Thymus (tissue), 11 donors: ENCODE measurements at regions not wholly inside any gene's neighbourhood (a gene's known extent, or its start where the extent isn't known, plus 50 kb on each side); places are given as distances from the start of the nearest gene placed in this dataset.

Experiments
- DNase-seq, 9 donors: peaks; one replicate each; pipeline ENCODE4 v3.0.0-alpha.2; 2013; ENCODE audit warnings: low spot score in 9 of 9, low read depth in 6 of 9, missing footprints in 1 of 9
- H3K27ac ChIP-seq, 2 donors: one replicate each; pipeline ENCODE4 v1.5.1; 2013; ENCODE audit warnings: control low read depth in 1 of 2, low read depth in 1 of 2, low read length in 1 of 2, mild to moderate bottlenecking in 1 of 2, moderate library complexity in 1 of 2
- H3K27me3 ChIP-seq, 2 donors: one replicate each; pipeline ENCODE4 v1.5.1; 2013; ENCODE audit warnings: low read length in 1 of 2; ENCODE audit not compliant: control insufficient read depth in 2 of 2, insufficient read depth in 1 of 2
- H3K36me3 ChIP-seq, 2 donors: one replicate each; pipeline ENCODE4 v1.5.1; 2013; ENCODE audit warnings: low read length in 1 of 2, mild to moderate bottlenecking in 1 of 2, moderate library complexity in 1 of 2; ENCODE audit not compliant: control insufficient read depth in 2 of 2, insufficient read depth in 2 of 2
- H3K4me1 ChIP-seq, 2 donors: one replicate each; pipeline ENCODE4 v1.5.1; 2013; ENCODE audit warnings: low read length in 2 of 2; ENCODE audit not compliant: control insufficient read depth in 2 of 2, insufficient read depth in 2 of 2
- H3K4me3 ChIP-seq, 2 donors: one replicate each; pipeline ENCODE4 v1.5.1; 2013; ENCODE audit warnings: low read length in 2 of 2, control low read depth in 1 of 2, mild to moderate bottlenecking in 1 of 2
- H3K9me3 ChIP-seq, 2 donors: one replicate each; pipeline ENCODE4 v1.5.1; 2013; ENCODE audit warnings: low read length in 1 of 2, mild to moderate bottlenecking in 1 of 2; ENCODE audit not compliant: control insufficient read depth in 2 of 2, insufficient read depth in 1 of 2
- WGBS: extraction: QIAGEN DNeasy Blood & Tissue Kit; methylation state at CpG from one replicate; pipeline ENCODE4 v1.1.7; 2013; 5-methylcytosine and 5-hydroxymethylcytosine counted together
- donor health status: healthy.

GRCh38 chr12:115898670-115899069, 378.8 kb downstream of the MED13L start:
- Histone ChIP-seq H3K27ac (no peak overlapping the region), H3K4me3 (no peak overlapping the region), H3K4me1 (no peaks in the 10 kb centered on the region), H3K36me3 (no peaks in the 10 kb centered on the region), H3K9me3 (peaks cover 0 to 2% of the 10 kb centered on the region in 2 donors), H3K27me3 (no peaks in the 10 kb centered on the region)
- WGBS = 86% methylated on average over 1 of the region's 1 CpG
- no peak for DNase-seq

- no peak for DNase-seq
- Histone ChIP-seq H3K9me3 (peaks cover 0 to 2% of the 10 kb centered on the region in 2 donors), H3K27ac (no peak overlapping the region), H3K36me3 (no peaks in the 10 kb centered on the region), H3K4me3 (no peak overlapping the region), H3K27me3 (no peaks in the 10 kb centered on the region), H3K4me1 (no peaks in the 10 kb centered on the region)
- 86% methylated on average over 3 of the region's 3 CpGs for whole genome bisulfite sequencing
Observed at GRCh38 chr12:115897729-115898128, 379.8 kb downstream of the MED13L start.

GRCh38 chr12:115895247-115895646, 382.2 kb downstream of the MED13L start:
- no peak for DNase-seq
- no peaks in the 10 kb centered on the region for H3K4me1 ChIP-seq
- H3K27ac ChIP-seq = no peak overlapping the region
- 86% methylated on average over 1 of the region's 1 CpG for WGBS
- H3K4me3 ChIP-seq = no peak overlapping the region
- H3K9me3 ChIP-seq = peaks cover 0 to 2% of the 10 kb centered on the region in 2 donors
- no peaks in the 10 kb centered on the region for H3K36me3 ChIP-seq
- H3K27me3 ChIP-seq = no peaks in the 10 kb centered on the region

GRCh38 chr12:115891556-115892164, 385.8 kb downstream of the MED13L start:
- H3K27me3 ChIP-seq = no peaks in the 10 kb centered on the region
- no peak for DNase-seq
- H3K36me3 ChIP-seq = no peaks in the 10 kb centered on the region
- H3K27ac ChIP-seq = no peak overlapping the region
- H3K4me1 ChIP-seq = no peaks in the 10 kb centered on the region
- H3K9me3 ChIP-seq = no peaks in the 10 kb centered on the region
- WGBS = 38% methylated on average over 6 of the region's 6 CpGs
- H3K4me3 ChIP-seq = no peak overlapping the region

GRCh38 chr12:115886666-115887065, 390.8 kb downstream of the MED13L start:
- H3K9me3 ChIP-seq = no peaks in the 10 kb centered on the region
- no peak overlapping the region for H3K27ac ChIP-seq
- H3K4me3 ChIP-seq = no peak overlapping the region
- H3K36me3 ChIP-seq = no peaks in the 10 kb centered on the region
- DNase-seq = no peak
- no peaks in the 10 kb centered on the region for H3K4me1 ChIP-seq
- peaks cover 0 to 3% of the 10 kb centered on the region in 2 donors for H3K27me3 ChIP-seq
- WGBS = 85% methylated on average over 4 of the region's 4 CpGs

GRCh38 chr12:115885040-115885690, 392.3 kb downstream of the MED13L start:
- no peak overlapping the region for H3K4me3 ChIP-seq
- peaks cover 0 to 3% of the 10 kb centered on the region in 2 donors for H3K27me3 ChIP-seq
- no peak for DNase-seq
- H3K27ac ChIP-seq = no peak overlapping the region
- WGBS = 84% methylated on average over 12 of the region's 12 CpGs
- no peaks in the 10 kb centered on the region for H3K9me3 ChIP-seq
- no peaks in the 10 kb centered on the region for H3K36me3 ChIP-seq
- H3K4me1 ChIP-seq = no peaks in the 10 kb centered on the region

- H3K9me3 ChIP-seq = no peaks in the 10 kb centered on the region
- no peaks in the 10 kb centered on the region for H3K36me3 ChIP-seq
- no peaks in the 10 kb centered on the region for H3K4me1 ChIP-seq
- no peak for DNase-seq
- H3K27ac ChIP-seq = no peak overlapping the region
- peaks cover 0 to 3% of the 10 kb centered on the region in 2 donors for H3K27me3 ChIP-seq
- H3K4me3 ChIP-seq = no peak overlapping the region
Observed at GRCh38 chr12:115882936-115883335, 394.6 kb downstream of the MED13L start.

GRCh38 chr12:115880238-115880637, 397.3 kb downstream of the MED13L start:
- Histone ChIP-seq H3K27me3 (peaks cover 0 to 3% of the 10 kb centered on the region in 2 donors), H3K4me3 (no peak overlapping the region), H3K9me3 (no peaks in the 10 kb centered on the region), H3K4me1 (no peaks in the 10 kb centered on the region), H3K36me3 (no peaks in the 10 kb centered on the region), H3K27ac (no peak overlapping the region)
- no peak for DNase-seq
- 94% methylated on average over 3 of the region's 3 CpGs for WGBS

GRCh38 chr12:115879354-115879753, 398.1 kb downstream of the MED13L start:
- DNase-seq = no peak
- Histone ChIP-seq H3K27me3 (peaks cover 0 to 3% of the 10 kb centered on the region in 2 donors), H3K36me3 (no peaks in the 10 kb centered on the region), H3K4me1 (no peaks in the 10 kb centered on the region), H3K4me3 (no peak overlapping the region), H3K9me3 (no peaks in the 10 kb centered on the region), H3K27ac (no peak overlapping the region)
- WGBS = 75% methylated on average over 5 of the region's 5 CpGs
